ENCODE measurements at regions not wholly inside any gene's neighbourhood (a gene's known extent, or its start where the extent isn't known, plus 50 kb on each side); places are given as distances from the start of the nearest gene placed in this dataset.

DNA sequence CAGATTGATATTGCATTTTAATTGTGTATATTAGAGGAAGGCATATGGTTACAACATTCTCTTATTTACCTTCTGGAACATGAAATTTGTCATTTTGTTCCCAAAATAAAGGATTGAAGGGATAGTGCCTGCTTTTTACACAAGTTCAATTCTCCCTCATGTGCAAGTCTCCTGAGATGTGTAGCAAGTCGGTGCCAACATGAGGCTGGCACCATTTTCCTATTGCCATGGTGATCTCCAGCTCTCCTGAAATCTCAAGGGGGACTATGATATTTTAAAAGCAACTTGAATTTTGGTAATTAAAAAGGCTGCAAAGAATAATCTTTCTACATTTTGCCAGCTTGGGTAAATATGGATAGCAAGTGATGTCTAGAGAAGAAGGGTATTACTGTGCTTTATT lies 693.3 kb upstream of the WWC1 start:
- Mint-ChIP-seq H3K9me3 (ENCODE audit: unreplicated experiment) (no peaks in the 10 kb centered on the region), H3K27me3 (ENCODE audit: insufficient read depth, unreplicated experiment) (no peaks in the 10 kb centered on the region), H3K27ac (ENCODE audit: low read depth, unreplicated experiment) (no peak overlapping the region), H3K4me1 (ENCODE audit: insufficient read depth, unreplicated experiment) (no peaks in the 10 kb centered on the region), H3K4me3 (ENCODE audit: unreplicated experiment) (no peak overlapping the region), H3K36me3 (ENCODE audit: insufficient read depth, unreplicated experiment) (no peaks in the 10 kb centered on the region)
- CTCF ChIA-PET, result interaction anchor here (0.6 to 1.7 kb wide), 6 partner anchors 10 to 761 kb away, joined by 3 to 6 read pairs (median 4); no protein-coding TSS in a partner anchor
- intact Hi-C loops (cut with micrococcal nuclease), result no loop called here
- no peak for DNase-seq (ENCODE audit: unreplicated experiment)
- TF ChIP-seq, protein P1, sequence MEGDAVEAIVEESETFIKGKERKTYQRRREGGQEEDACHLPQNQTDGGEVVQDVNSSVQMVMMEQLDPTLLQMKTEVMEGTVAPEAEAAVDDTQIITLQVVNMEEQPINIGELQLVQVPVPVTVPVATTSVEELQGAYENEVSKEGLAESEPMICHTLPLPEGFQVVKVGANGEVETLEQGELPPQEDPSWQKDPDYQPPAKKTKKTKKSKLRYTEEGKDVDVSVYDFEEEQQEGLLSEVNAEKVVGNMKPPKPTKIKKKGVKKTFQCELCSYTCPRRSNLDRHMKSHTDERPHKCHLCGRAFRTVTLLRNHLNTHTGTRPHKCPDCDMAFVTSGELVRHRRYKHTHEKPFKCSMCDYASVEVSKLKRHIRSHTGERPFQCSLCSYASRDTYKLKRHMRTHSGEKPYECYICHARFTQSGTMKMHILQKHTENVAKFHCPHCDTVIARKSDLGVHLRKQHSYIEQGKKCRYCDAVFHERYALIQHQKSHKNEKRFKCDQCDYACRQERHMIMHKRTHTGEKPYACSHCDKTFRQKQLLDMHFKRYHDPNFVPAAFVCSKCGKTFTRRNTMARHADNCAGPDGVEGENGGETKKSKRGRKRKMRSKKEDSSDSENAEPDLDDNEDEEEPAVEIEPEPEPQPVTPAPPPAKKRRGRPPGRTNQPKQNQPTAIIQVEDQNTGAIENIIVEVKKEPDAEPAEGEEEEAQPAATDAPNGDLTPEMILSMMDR (IDR thresholded peaks at IDR 0.05; ENCODE audit: unreplicated experiment), result no peak
- POLR2A ChIA-PET, result interaction anchor here (0.7 to 1.0 kb wide), 2 partner anchors 10 to 46 kb away, joined by 3 read pairs; no protein-coding TSS in a partner anchor
- BruUV-seq (replicated peaks), result no TSS peak

DNA sequence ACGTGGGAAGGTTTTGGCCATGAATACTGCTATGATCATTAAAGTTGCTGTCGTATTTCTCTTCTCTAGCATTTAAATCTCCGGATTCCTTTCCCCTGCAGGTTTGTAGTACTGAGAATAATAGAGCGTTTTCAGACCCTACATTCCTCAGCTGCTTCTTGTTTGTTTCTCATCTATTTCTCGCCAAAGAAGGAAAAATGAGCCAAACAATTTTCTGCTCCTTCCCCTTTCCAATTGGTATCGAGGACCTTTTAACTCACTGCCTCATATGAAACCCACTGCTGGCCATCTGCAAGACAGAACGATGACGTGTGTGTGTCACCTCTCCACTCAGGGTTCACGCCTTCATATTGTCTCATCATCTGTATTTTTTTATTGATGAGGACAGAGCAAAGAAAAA lies 689.4 kb upstream of the WWC1 start:
- H3K4me3 Mint-ChIP-seq (ENCODE audit: unreplicated experiment), result no peak overlapping the region
- H3K4me1 Mint-ChIP-seq (ENCODE audit: insufficient read depth, unreplicated experiment), result no peaks in the 10 kb centered on the region
- H3K36me3 Mint-ChIP-seq (ENCODE audit: insufficient read depth, unreplicated experiment), result no peaks in the 10 kb centered on the region
- no peak for DNase-seq (ENCODE audit: unreplicated experiment)
- H3K27me3 Mint-ChIP-seq (ENCODE audit: insufficient read depth, unreplicated experiment), result no peaks in the 10 kb centered on the region
- no peak overlapping the region for H3K27ac Mint-ChIP-seq (ENCODE audit: low read depth, unreplicated experiment)
- intact Hi-C loops (cut with micrococcal nuclease), result no loop called here
- BruUV-seq (replicated peaks), result no TSS peak
- H3K9me3 Mint-ChIP-seq (ENCODE audit: unreplicated experiment), result no peaks in the 10 kb centered on the region
- ChIA-PET CTCF (no interaction called here), POLR2A (no interaction called here)
- TF ChIP-seq, protein P1 (IDR thresholded peaks at IDR 0.05; ENCODE audit: unreplicated experiment), result no peak

DNA sequence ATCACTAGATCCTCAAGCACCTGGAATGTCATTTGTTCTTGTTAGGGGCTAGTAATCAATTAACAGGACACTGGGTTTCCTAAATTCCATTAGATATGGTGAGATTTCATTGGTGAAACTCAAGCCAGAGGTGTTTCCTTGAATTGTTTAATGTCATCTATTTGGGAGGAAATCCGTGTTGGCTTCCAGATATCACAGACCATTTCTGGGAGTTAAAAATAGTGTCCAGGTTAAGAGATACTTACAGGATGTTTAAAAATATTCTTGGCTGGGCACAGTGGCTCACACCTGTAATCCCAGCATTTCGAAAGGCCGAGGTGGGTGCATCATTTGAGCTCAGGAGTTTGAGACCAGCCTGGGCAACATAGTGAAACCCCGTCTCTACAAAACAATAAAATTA lies 688.3 kb upstream of the WWC1 start:
- Mint-ChIP-seq H3K27ac (ENCODE audit: low read depth, unreplicated experiment) (no peak overlapping the region), H3K9me3 (ENCODE audit: unreplicated experiment) (no peaks in the 10 kb centered on the region), H3K4me3 (ENCODE audit: unreplicated experiment) (no peak overlapping the region), H3K36me3 (ENCODE audit: insufficient read depth, unreplicated experiment) (no peaks in the 10 kb centered on the region), H3K4me1 (ENCODE audit: insufficient read depth, unreplicated experiment) (no peaks in the 10 kb centered on the region), H3K27me3 (ENCODE audit: insufficient read depth, unreplicated experiment) (no peaks in the 10 kb centered on the region)
- no TSS peak for BruUV-seq (replicated peaks)
- DNase-seq (ENCODE audit: unreplicated experiment), result no peak
- TF ChIP-seq, protein P1 (IDR thresholded peaks at IDR 0.05; ENCODE audit: unreplicated experiment), result no peak
- intact Hi-C loops (cut with micrococcal nuclease), result no loop called here
- CTCF ChIA-PET, result no interaction called here
- POLR2A ChIA-PET, result no interaction called here

DNA sequence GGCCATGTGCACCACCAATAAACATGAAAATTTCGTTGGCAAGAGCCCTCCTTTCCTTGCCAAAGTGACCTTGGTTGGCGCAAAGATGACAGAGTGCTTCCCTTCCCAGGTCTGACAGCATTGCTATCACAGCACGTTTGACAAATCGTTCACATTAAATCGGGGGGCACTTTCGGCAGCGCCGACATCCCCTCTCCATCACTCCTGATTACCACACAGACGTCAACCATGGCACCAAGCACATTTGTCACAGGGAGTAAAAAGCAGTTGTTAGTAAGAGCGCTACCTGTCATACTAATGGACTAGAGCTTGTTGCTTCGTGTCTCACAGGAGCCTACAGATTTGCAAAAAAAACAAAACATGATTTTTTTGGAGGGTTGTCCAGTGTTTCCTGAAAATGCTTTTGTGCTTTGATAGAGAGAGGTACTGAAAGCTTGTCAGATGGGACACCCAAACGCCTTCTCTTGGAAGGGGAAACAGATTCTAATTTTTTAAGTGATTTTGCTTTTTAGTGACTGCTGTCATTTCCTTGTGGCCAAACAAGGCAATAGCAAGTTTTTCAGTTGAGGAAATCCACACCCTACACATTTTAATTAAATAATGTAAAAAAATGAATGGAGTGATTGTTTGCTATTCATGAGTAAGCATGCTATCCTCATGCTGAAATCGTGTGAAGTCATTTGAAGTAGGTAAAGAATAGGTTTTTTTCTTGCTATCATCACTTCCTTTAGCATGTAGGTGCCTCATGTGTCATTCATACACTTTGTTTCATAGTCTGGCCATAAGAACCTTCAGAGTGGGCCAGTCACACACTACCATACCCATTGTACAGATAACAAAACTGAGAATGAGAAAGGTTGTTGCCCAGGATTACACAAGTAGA lies 682.8 kb upstream of the WWC1 start:
- intact Hi-C loops (cut with micrococcal nuclease), result loop anchor here (1.0 kb wide), 1 partner anchor 36 kb away; no protein-coding TSS in a partner anchor
- CTCF ChIA-PET, result interaction anchor here (0.6 to 2.4 kb wide), 6 partner anchors 10 to 1915 kb away, joined by 3 to 6 read pairs (median 4); no protein-coding TSS in a partner anchor
- TF ChIP-seq, protein P1 (IDR thresholded peaks at IDR 0.05; ENCODE audit: unreplicated experiment), result no peak
- POLR2A ChIA-PET, result interaction anchor here (1.1 to 1.3 kb wide), 2 partner anchors 12 to 17 kb away, joined by 3 to 4 read pairs; no protein-coding TSS in a partner anchor
- Mint-ChIP-seq H3K4me1 (ENCODE audit: insufficient read depth, unreplicated experiment) (no peaks in the 10 kb centered on the region), H3K36me3 (ENCODE audit: insufficient read depth, unreplicated experiment) (no peaks in the 10 kb centered on the region), H3K27ac (ENCODE audit: low read depth, unreplicated experiment) (no peak overlapping the region), H3K9me3 (ENCODE audit: unreplicated experiment) (no peaks in the 10 kb centered on the region), H3K4me3 (ENCODE audit: unreplicated experiment) (no peak overlapping the region), H3K27me3 (ENCODE audit: insufficient read depth, unreplicated experiment) (no peaks in the 10 kb centered on the region)
- no peak for DNase-seq (ENCODE audit: unreplicated experiment)
- no TSS peak for BruUV-seq (replicated peaks)

All from MCF 10A (cell line).